CD4-positive, alpha-beta T cell treated with Interleukin-1 beta for 1 hour (primary cell): ENCODE measurements at regions not wholly inside any gene's neighbourhood (a gene's known extent, or its start where the extent isn't known, plus 50 kb on each side); places are given as distances from the start of the nearest gene placed in this dataset.
"Not testable (repeated sequence)": the region's sequence is repeated elsewhere in the genome, so short reads cannot be mapped to it uniquely, and the experiment has no call there.

Experiments
- DNase-seq, 2 donors: peaks; one replicate each; pipeline ENCODE4 v3.0.0-alpha.2; 2020 to 2022

DNA sequence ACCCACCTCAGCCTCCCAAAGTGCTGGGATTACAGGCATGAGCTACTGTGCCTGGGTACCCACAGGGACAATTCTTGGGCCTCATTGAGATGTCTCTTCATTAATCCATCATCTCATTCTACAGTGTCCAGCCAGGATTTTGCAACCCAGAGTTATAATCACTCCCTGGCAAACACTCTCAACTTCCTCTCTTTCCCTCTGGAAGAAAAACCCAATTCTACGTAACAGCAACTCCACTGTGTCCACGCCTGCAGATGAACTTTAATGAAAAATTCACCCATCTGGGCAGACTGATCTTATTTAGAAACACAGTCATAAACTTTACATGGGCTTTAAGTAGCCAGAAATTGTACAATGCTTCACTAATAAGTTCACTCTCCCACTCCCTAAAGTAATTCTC, 90.1 kb upstream of the ABCC4 start:
- no peak for DNase-seq

DNA sequence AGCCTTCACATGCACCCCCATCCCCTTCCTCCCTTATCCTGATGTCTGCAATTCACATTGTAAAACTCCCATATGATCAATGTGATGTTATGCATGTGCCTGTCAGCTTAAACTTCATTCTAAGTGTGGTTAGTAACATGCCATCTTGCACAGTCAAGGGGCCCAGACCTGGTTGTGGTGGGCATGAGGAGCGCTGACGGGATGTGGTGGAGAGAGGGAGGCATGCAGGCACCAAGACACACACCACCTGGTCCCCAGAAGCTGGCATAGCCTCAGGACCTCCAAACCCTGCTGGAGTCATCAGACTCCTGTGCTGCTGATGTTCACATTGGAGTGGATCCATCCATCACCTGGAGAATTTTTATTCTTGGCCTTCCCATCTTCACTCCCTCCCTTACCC, 90.5 kb upstream of the ABCC4 start:
- DNase-seq: no peak

DNA sequence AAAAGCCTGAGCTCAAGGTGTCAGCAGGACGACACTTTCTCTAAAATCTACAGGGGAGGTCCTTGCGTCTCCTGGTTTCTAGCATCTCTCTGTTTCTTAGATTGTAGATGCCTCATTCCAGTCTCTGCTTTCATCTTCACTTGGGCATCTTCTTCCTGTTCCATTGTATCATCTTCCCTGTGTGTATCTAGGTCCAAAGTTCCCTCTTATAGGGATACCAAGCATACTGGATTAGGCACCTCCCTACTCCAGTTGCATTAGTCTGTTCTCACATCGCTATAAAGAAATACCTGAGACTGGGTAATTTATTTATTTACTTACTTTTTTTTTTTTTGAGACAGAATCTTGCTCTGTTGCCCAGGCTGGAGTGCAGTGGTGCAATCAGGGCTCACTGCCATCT, 91.3 kb upstream of the ABCC4 start:
- no peak for DNase-seq

DNA sequence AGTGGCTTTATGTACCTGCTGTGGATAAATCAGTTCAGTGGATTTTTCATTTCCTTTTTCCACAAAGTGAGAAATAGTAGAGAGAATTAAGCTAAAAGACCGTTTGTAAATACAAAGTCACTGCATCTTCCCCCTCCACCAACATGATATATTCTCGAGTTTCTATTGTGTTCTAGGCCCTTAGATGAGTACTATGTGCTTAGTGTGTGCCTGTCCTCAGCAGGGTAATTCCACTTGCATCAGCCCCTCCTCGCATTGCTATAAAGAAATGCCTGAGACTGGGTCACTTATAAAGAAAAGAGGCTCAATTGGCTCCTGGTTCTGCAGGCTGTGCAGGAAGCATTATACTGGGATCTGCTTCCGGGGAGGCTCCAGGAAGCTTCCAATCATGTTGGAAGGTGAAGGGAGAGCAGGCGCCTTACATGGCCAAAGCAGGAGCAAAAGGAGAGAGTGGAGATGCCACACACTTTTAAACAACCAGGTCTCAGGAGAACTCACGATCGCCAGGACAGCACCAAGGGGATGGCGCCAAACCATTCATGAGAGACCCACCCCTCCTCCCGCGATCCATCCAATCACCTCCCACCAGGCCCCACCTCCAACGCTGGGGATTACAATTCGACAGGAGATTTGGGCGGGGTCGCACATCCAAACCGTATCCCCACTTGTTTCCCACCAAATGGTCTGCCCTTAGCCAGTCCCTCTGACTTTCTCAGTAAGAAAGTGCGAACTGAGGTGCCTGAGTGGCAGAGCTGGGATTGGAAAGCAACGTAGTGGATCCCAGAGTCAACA, 102.3 kb upstream of the ABCC4 start:
- DNase-seq: no peak

DNA sequence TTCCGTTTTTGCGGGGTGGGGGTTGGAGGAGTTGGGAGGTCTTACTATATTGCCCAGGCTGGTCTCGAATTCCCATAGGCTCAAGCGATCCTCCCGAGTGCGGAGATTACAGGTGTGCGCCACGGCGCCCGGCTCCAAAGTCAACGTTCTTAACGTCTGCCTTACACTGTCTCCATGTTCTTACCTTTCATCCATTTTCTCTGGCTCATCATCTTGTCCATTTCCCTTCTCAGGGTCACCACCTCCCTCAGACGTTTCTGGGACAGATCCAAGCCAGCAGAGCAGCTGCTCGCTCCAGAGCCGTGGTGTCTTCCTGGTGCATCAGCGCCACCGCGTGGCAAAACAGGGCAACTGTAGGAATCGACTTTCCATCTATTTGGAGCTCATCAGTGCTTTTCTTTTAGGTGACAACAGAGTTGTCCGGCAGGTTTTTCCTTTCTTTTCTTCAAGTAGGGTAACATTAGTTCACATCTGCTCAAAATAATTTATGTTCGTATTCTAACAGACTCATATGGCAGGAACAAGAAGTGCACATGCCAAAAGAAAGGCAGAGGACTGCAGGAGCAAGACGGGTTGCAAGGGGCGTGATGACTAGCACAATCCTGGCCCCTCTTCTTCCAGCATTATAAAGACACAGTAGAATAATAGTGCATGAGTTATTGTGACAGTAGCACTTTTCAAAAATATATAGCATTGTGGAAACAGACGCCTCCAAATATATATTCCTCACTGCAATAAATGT, 103.1 kb upstream of the ABCC4 start:
- peak; percentile 75 to 77 for DNase-seq

DNA sequence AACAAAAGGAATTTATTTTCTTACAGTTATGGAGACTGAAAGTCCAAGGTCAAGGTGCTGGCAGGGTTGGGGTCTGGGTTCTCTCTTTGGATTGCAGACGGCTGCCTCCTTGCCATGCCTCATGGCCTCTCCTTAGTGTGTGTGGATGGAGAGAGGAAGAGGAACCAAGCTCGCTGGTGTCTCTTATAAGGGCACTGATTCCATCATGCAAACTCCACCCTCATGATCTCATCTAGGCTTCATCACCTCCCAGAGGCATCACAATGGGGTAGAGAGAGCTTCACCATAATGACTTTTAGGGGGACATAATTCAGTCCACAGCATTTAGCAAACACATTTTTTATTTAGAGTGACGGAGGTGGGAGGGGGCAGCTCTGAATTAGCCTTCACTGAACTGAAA, 104.9 kb upstream of the ABCC4 start:
- DNase-seq: no peak

DNA sequence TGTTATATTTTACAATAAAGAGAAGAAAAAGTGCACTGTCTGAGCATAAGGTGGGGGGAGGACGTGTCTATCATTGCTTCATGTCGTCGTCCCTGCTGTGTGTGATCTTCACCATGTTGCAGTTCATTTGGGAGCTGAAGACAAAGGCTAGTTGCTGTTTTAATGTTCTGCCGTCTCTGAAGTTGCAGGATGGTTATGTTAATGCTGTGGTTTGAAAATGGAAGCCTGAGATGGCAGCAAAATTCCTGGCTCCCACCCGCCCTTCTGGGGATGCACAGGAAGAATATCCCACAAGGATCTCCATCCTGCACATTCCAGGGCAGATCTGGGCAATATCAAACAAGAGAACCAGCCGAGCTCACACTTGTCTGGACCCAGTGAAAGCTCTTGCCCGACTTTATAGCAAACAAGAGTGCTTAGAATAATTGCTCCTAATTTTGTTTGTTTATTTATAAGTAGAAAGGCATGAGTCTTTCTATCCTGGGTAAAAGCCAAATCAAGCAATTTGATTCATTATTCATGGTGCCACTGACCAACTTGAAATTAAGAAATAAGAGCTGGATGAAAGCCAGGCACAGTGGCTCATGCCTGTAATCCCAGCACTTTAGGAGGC, 110.3 kb upstream of the ABCC4 start:
- no peak for DNase-seq

DNA sequence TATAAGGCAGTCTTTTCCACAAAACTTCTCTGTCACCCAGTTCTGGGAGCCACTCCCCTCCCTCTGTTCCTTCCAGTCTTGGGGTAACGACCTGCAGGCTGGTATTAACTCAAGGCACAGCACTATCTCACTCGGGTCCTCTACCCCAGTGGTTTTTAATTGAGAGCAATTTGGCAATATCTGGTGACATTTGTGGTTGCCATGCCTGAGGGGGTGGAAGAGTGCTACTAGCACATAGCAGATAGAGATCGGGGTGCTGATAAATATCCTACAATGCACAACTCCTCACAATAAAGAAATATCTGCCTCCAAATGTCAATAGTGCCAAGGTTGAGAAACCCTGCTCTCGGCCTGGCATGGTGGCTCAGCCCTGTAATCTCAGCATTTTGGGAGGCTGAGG, 117.7 kb upstream of the ABCC4 start:
- no peak for DNase-seq

DNA sequence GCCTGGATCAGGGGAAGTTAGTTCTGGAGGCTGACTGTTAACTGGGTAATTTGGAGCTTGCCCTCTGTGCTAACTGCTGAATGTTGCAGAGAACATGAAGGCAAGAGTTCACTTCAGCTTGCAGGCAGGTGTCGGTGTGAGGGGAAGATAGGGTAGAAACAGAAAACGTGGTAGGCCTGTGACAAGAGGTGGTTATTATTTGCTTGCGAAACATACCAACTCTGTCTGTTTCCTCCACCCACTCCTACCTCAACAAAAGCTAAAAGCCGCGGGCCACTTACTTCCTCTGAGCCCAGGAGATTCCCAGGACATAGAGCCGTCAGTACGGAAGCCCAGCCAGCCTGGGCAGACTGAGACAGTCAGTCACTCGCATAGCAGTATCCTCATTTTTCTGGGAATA, 119.2 kb upstream of the ABCC4 start:
- DNase-seq: no peak

DNA sequence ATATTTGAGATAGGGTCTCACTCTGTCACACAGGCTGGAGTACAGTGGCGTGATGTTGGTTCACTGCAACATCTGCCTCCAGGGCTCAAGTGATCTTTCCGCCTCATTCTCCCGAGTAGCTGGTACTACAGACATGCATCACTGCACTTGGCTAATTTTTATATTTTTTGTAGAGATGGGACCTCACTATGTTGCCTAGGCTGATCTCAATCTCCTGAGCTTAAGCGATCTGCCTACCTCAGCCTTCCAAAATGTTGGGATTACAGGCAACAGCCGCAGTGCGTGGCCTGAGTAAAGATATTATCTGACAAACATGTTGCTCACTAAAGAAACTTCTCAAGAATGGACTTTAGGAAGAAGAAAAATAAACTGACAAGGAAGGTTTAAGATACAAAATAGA, 125.4 kb upstream of the ABCC4 start:
- no peak for DNase-seq

DNA sequence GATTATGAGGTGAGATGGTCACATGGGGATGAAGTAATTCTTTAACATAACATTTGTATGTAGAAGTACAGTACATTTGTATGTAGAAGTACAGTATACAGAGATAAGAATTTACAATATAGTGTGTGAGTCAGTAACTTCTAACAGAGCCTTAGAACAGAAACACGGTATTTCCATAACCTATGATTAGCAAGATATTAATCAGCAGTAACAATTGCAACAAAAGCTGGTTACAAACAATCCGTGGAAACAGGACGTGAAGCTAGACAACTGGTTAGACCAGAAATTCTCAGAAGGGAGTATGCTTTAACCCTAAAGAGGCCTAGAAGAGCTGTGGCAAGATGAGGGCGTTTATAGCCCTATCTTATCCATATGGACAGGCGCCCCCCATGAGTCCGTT, 122.0 kb upstream of the CLDN10 start:
- DNase-seq: not testable (repeated sequence)

DNA sequence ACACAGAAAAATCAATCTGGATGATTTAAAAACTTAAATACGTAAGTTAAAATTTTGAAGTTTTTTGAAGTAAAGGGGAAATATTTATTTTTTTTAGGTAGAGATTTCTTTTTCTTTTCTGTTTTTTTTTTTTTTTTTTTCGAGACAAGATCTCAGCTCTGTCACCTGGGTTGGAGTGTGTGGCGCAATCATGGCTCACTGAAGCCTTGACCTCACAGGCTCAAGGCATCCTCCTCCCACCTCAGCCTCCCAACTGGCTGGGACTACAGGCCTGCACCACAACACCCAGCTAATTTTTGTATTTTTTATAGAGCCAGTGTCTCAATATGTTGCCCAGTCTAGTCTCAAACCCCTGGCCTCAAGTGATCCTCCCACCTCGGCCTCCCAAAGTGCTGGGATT, 120.4 kb upstream of the CLDN10 start:
- no peak for DNase-seq

DNA sequence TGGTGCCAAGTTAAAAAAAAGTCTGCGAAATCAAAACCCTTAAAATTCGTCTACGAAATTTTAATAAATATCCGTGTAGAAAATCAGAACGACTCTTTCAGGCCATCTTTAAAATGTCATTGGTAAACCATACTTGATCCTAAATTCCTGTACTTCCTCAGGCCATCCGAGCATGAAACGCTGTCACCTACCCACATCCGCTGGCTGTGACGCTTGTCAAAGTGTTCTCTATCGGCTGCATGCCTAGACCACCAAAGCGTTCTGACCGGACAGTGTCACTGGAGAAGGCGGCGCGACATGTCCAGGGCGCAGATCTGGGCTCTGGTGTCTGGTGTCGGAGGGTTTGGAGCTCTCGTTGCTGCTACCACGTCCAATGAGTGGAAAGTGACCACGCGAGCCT, 119.0 kb upstream of the CLDN10 start:
- no peak for DNase-seq

DNA sequence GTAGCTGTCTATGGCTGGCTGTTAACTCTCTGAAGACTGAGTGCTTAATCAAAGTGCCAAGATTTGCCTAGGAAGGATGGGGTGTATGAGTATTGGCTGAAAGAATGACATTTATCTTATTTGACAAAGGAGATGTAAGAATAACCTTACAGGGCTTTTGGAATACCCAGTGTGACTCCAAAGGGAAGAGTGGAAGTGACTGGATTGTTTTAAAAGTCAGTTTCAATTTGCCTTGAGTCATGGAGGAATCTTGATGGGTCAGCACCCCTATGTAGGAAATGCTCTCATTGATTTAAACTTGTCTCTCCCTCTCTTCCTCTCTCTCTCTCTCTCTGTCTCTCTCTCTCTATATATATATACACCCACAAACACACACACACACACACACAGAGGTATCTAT, 118.4 kb upstream of the CLDN10 start:
- no peak for DNase-seq

DNA sequence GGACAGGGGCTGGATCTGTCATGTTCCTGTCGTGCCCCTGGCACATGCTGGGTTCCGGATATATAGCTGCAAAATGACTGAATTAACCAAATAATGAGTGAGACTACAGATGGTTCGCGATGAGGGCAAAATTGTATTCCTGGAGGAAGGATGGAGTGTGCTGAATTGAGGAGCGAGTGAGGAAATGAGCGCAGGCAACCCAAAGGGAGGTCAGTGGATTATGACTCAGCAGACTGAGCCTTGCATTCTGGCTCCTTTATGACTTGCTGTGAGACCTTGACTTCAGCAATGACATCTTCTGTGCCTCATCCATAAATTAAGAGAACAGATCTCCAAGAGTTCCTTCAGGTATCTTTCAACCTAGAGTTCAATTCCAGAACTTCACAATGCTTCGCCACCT, 115.0 kb upstream of the CLDN10 start:
- DNase-seq: no peak

DNA sequence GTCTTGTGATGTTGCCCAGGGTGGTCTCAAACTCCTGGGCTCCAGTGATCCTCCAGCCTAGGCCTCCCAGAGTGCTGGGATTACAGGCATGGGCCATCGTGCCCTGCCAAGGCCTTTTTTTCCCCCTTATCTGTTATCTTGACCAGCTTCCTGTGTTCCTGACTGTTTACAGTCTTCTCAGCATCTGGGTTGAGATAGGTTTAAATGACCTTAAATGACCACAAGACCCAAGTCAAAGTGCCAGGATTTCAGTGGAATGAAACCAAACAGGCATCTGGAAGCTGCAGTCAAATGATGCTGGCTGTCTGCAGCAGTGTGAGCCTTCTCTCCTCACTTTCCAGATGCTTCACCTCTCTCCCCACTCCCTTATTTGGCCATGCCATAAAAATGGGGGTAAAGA, 114.2 kb upstream of the CLDN10 start:
- no peak for DNase-seq

DNA sequence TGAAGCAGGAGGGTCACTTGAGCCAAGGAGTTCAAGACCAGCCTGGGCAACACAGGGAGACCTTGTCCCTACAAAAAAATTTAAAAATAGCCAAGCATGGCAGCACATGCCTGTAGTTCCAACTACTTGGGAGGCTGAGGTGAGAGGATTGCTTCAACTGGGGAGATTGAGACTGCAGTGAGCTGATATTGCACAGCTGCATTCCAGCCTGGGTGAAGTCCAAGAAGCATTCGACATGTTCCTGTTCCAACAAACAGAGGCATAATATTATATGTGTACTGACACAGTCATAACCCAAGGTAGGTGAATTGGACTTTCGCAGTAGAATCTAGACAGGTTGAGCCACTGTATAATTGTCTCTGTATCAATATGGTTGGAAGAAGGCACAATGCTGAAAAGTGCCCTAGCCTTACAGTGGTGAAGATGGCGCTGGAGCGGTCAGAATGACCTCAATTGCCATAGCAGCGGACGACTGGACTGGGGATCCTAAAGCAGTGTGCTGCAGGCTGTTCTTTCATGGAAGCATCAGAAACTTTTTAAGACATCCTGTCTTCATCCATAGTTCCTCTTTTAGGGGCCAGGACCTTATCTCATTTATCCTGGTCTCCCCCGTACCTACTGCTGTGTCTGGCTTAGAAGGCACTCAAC, 112.0 kb upstream of the CLDN10 start:
- DNase-seq: no peak

DNA sequence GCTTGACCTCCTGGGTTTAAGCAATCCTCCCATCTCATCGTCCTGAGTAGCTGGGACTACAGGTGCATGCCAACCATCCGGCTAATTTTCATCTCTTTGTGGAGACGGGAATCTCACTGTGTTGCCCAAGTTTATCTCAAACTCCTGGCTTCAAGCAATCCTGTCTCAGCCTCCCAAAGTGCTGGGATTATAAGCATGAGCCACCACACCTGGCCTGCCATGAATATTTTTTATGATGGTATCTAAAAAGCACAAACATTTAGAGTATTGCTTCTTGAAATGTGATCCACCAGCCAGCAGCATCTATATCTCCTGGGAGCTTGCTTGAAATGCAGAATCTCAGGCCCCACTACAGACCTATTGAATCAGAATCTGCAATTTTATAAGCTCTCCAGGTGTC, 111.2 kb upstream of the CLDN10 start:
- DNase-seq: no peak

DNA sequence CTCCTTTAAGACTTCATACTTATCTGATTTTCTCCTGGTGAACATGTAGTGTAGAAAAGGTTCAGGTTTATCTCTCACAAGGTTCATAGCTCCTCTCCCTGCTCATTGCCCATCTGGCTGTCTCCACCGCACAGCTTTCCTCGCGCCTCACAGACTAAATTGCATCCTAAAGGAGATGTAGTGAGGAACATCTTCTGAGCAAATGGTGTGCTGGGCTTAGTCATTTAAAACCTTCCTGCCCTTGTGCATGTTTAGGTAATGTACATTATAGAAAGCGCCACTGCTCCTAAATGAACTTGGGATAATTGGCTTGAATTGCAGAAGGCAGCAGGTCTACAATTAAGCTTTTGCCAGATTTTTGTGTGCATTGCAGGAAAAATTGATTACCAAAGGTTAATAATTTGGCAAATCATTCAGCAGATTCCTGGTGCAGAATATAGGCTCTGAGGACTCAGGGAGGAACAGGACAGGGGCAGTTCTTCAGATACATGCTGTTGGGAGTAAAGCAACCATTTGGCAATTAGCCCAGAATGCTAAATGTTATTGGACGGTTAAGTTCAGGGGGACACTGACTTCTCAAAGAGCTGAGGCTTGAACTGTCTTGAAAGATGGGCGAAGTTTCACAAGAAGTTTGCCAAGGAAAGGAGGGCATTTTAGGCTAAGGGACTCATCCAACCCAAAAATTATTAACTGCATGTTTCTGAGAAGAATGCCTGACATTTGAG, 108.4 kb upstream of the CLDN10 start:
- DNase-seq: no peak

DNA sequence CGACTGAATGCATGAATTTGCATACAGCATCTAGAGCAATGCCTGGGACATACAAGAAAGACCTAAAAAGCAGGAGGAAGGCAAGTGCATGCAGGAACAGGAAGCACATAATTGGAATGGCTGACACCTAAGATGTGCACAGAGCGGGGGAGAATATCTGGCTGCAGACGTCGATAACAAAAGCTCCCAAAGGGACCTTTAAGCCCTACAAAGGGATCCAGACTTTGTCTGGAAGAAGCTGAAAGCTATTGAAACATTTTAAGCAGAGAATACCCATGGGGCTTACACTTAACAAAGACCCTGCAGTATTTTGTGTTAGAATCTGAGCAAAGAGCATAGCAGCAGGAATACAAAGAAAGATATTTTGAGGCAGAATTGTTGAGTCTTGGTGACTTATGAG, 107.4 kb upstream of the CLDN10 start:
- DNase-seq: no peak

DNA sequence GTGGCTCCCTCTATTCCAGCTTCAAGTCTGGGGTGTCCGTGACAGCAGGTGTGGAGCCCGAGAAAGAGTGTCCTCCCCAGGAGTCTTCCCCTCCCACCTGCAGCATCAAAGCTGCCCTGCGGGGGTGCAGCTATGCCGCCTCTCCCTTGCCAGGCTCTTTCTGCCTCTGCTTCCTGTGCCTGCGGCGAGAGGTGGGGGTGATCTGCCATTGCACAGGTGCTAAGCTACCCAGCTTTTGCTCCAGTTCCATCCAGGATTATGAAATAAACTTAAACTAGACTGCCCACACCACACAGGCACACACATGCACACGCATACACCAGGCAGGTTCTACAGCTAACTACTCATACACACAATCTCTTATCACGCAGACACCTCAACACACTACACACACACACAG, 104.7 kb upstream of the CLDN10 start:
- no peak for DNase-seq

DNA sequence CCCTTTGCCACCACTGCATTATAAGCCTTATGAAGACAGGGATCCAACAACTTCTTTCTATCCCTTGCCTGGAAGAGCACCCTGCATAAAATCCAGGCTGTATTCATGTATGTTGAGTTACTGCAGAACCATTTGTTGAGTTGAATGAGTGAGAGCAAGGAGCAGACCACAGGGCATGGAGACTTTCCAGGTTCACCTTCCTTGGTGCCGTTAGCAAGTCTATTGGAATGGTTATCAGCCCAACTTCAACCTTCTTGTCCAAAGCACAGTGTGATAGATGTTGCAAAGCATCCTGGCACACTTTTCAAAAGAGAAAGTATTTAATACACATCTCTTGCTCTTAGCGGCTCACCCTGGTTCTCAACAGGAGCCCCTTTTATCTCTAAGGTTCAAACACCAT, 100.9 kb upstream of the CLDN10 start:
- no peak for DNase-seq

DNA sequence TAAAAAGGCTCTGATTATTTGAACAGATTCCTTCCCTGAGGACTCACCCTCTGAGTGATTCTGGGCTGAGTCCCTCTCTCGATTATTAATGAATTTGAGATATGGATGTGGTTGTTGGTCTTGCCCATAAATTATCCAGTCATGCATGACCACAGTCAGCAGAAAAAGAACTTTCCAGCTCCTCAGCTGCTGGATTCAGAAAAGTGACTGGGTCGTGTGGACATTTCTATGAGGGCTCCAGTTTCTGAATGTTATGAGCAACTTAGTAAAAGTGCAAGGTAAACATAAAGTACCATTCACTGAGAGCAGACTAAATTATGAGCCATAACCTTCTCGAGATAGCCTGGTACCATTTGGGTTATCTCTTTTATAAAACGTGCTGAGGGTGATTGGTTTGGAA, 100.1 kb upstream of the CLDN10 start:
- no peak for DNase-seq
